Breast epithelium (tissue), 3 donors: ENCODE measurements at regions not wholly inside any gene's neighbourhood (a gene's known extent, or its start where the extent isn't known, plus 50 kb on each side); places are given as distances from the start of the nearest gene placed in this dataset.

Experiments
- CTCF ChIP-seq, 3 donors: fragments of 450-650 bp; IDR thresholded peaks; one replicate each; pipeline ENCODE4 v1.5.1; 2016 to 2017; ENCODE audit warnings: antibody characterized with exemption in 3 of 3, mild to moderate bottlenecking in 3 of 3, moderate library complexity in 3 of 3
- POLR2A ChIP-seq: fragments of 450-650 bp; IDR thresholded peaks from one replicate; pipeline ENCODE4 v1.6.1; 2016; ENCODE audit warnings: antibody characterized with exemption, mild to moderate bottlenecking, moderate library complexity
- POLR2AphosphoS5 ChIP-seq, 3 donors: sonication (generic); formaldehyde crosslinking; IDR thresholded peaks; one replicate each; pipeline ENCODE4 v1.6.1; 2017; ENCODE audit warnings: antibody characterized with exemption in 3 of 3

- TF ChIP-seq CTCF (IDR thresholded peaks at IDR 0.05) (no peak), POLR2A (no peak), POLR2AphosphoS5 (IDR thresholded peaks at IDR 0.05) (no peak)
Observed at GRCh38 chr4:138010639-138011038, 231.5 kb downstream of the SLC7A11 start.
